Inflammatory macrophage (primary cell): ENCODE measurements at regions not wholly inside any gene's neighbourhood (a gene's known extent, or its start where the extent isn't known, plus 50 kb on each side); places are given as distances from the start of the nearest gene placed in this dataset.
A peak's percentile ranks its signal among the peaks of the same experiment; 100 is the strongest.

Experiments used
- DNase-seq, 2 donors: peaks; one replicate each; pipeline ENCODE4 v3.0.0-alpha.2; 2020 to 2022

GRCh38 chr18:10033016-10033399 is 119.2 kb downstream of the VAPA start:
- DNase-seq = no peak

- no peak for DNase-seq
Measured at GRCh38 chr18:10035281-10035991, 121.6 kb downstream of the VAPA start.

GRCh38 chr18:10036479-10036878 is 122.7 kb downstream of the VAPA start:
- no peak for DNase-seq

GRCh38 chr18:10037181-10037580 is 123.4 kb downstream of the VAPA start:
- no peak for DNase-seq

- no peak for DNase-seq
Measured at GRCh38 chr18:10038268-10038667, 124.5 kb downstream of the VAPA start.

- DNase-seq = no peak
Measured at GRCh38 chr18:10040287-10041011, 126.6 kb downstream of the VAPA start.

- no peak for DNase-seq
Measured at GRCh38 chr18:10041180-10041579, 127.4 kb downstream of the VAPA start.

- DNase-seq = no peak
Measured at GRCh38 chr18:10042492-10042891, 128.7 kb downstream of the VAPA start.

- no peak for DNase-seq
Measured at GRCh38 chr18:10044054-10044453, 130.2 kb downstream of the VAPA start.

- no peak for DNase-seq
Measured at GRCh38 chr18:10045296-10045891, 131.6 kb downstream of the VAPA start.

- DNase-seq = no peak
Measured at GRCh38 chr18:10046178-10046807, 132.5 kb downstream of the VAPA start.

- DNase-seq = no peak
Measured at GRCh38 chr18:10047237-10047636, 133.4 kb downstream of the VAPA start.

- DNase-seq = no peak
Measured at GRCh38 chr18:10049747-10050146, 135.9 kb downstream of the VAPA start.

GRCh38 chr18:10050956-10051355 is 137.1 kb downstream of the VAPA start:
- DNase-seq = no peak

- no peak for DNase-seq
Measured at GRCh38 chr18:10051877-10052631, 138.2 kb downstream of the VAPA start.

GRCh38 chr18:10052871-10053270 is 139.1 kb downstream of the VAPA start:
- no peak for DNase-seq

- no peak for DNase-seq
Measured at GRCh38 chr18:10053861-10054260, 140.0 kb downstream of the VAPA start.

GRCh38 chr18:10054366-10054765 is 140.6 kb downstream of the VAPA start:
- no peak for DNase-seq

- DNase-seq = no peak
Measured at GRCh38 chr18:10055125-10055750, 141.4 kb downstream of the VAPA start.

GRCh38 chr18:10056506-10056905 is 142.7 kb downstream of the VAPA start:
- DNase-seq = no peak

GRCh38 chr18:10057401-10057893 is 143.6 kb downstream of the VAPA start:
- peak; percentile 75 to 80 for DNase-seq
